ENCODE measurements at regions not wholly inside any gene's neighbourhood (a gene's known extent, or its start where the extent isn't known, plus 50 kb on each side); places are given as distances from the start of the nearest gene placed in this dataset.

DNA sequence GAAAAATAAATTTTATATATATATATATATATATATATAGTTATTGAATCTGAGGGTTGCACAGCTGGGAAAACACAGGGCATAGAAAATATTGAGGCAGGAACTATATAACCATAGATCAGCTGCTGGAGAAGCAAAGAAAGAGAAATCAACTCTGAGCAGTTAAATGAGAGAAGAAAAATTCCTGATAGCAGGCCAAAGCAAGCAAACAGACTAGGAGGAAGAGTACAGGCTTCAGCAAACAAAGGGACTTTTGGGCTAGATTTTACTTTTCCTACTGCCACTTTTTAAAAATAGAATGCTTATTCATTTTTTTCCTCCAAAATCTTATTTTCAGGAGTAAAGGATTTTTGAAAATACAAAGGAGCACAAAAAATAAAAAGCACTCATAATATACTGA is 216.0 kb upstream of the PRKD1 start:
- Histone ChIP-seq H3K9ac (ENCODE audit: low read length) (no peak overlapping the region), H3K27me3 (ENCODE audit: insufficient read depth, low read length) (no peaks in the 10 kb centered on the region), H3K36me3 (ENCODE audit: insufficient read depth, low read length) (no peaks in the 10 kb centered on the region), H4K20me1 (ENCODE audit: insufficient read depth, low read length) (no peaks in the 10 kb centered on the region), H3K4me2 (ENCODE audit: low read length) (no peak overlapping the region), H3K4me3 (ENCODE audit: insufficient read depth, low read depth, low read length) (no peak overlapping the region), H3K9me3 (ENCODE audit: insufficient read depth, low read depth, low read length) (peaks cover 3% of the 10 kb centered on the region), H2AFZ (ENCODE audit: low read depth, low read length) (no peak overlapping the region), H3K4me1 (ENCODE audit: insufficient read depth, low read length) (no peaks in the 10 kb centered on the region), H3K27ac (ENCODE audit: low read depth, low read length) (no peak overlapping the region), H3K79me2 (ENCODE audit: insufficient read depth, low read length) (no peaks in the 10 kb centered on the region)
- H3K4me3 Mint-ChIP-seq (ENCODE audit: unreplicated experiment), result no peak overlapping the region
- peaks cover 13% of the 10 kb centered on the region for H3K9me3 Mint-ChIP-seq (ENCODE audit: unreplicated experiment)
- H3K27me3 Mint-ChIP-seq (ENCODE audit: low read depth, unreplicated experiment), result no peaks in the 10 kb centered on the region
- DNase-seq (ENCODE audit: low read depth), result peak; percentile 40
- no peaks in the 10 kb centered on the region for H3K4me1 Mint-ChIP-seq (ENCODE audit: low read depth, unreplicated experiment)
- TF ChIP-seq, protein P1, sequence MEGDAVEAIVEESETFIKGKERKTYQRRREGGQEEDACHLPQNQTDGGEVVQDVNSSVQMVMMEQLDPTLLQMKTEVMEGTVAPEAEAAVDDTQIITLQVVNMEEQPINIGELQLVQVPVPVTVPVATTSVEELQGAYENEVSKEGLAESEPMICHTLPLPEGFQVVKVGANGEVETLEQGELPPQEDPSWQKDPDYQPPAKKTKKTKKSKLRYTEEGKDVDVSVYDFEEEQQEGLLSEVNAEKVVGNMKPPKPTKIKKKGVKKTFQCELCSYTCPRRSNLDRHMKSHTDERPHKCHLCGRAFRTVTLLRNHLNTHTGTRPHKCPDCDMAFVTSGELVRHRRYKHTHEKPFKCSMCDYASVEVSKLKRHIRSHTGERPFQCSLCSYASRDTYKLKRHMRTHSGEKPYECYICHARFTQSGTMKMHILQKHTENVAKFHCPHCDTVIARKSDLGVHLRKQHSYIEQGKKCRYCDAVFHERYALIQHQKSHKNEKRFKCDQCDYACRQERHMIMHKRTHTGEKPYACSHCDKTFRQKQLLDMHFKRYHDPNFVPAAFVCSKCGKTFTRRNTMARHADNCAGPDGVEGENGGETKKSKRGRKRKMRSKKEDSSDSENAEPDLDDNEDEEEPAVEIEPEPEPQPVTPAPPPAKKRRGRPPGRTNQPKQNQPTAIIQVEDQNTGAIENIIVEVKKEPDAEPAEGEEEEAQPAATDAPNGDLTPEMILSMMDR (IDR thresholded peaks at IDR 0.05; ENCODE audit: insufficient read depth, low read depth, low read length), result no peak
- TF ChIP-seq EZH2 (IDR thresholded peaks at IDR 0.05; ENCODE audit: insufficient read depth, low read length), result no peak
- no peak for FAIRE-seq
- no peaks in the 10 kb centered on the region for H3K36me3 Mint-ChIP-seq (ENCODE audit: low read depth, unreplicated experiment)
- H3K27ac Mint-ChIP-seq (ENCODE audit: unreplicated experiment), result no peak overlapping the region

DNA sequence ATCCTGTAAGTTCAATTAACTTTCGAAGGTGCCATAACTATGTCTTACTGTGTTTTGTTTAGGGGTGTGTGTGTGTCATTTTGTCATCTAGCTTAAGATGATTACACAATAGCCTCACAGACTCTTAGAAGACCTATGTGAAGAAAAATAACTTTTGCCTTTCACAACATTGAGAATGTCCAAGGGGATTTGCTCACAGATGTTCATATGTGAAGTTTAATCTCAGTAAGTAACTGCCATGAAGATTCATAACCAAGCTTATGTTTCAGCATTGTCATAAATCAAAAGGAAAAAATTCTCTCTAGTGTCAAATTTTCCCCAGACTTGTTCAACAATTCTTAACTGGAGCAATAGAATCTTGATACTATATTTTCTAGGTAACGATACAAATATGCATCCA is 226.1 kb upstream of the PRKD1 start:
- DNase-seq (ENCODE audit: low read depth) (no peak), FAIRE-seq (no peak)
- Mint-ChIP-seq H3K27me3 (ENCODE audit: low read depth, unreplicated experiment) (no peaks in the 10 kb centered on the region), H3K36me3 (ENCODE audit: low read depth, unreplicated experiment) (no peaks in the 10 kb centered on the region), H3K4me3 (ENCODE audit: unreplicated experiment) (no peak overlapping the region), H3K27ac (ENCODE audit: unreplicated experiment) (no peak overlapping the region), H3K9me3 (ENCODE audit: unreplicated experiment) (no peaks in the 10 kb centered on the region), H3K4me1 (ENCODE audit: low read depth, unreplicated experiment) (no peaks in the 10 kb centered on the region)
- Histone ChIP-seq H3K9ac (ENCODE audit: low read length) (no peak overlapping the region), H3K4me3 (ENCODE audit: insufficient read depth, low read depth, low read length) (no peak overlapping the region), H3K36me3 (ENCODE audit: insufficient read depth, low read length) (no peaks in the 10 kb centered on the region), H3K79me2 (ENCODE audit: insufficient read depth, low read length) (no peaks in the 10 kb centered on the region), H2AFZ (ENCODE audit: low read depth, low read length) (no peak overlapping the region), H3K4me1 (ENCODE audit: insufficient read depth, low read length) (no peaks in the 10 kb centered on the region), H3K27ac (ENCODE audit: low read depth, low read length) (no peak overlapping the region), H3K27me3 (ENCODE audit: insufficient read depth, low read length) (no peaks in the 10 kb centered on the region), H3K4me2 (ENCODE audit: low read length) (no peak overlapping the region), H3K9me3 (ENCODE audit: insufficient read depth, low read depth, low read length) (no peaks in the 10 kb centered on the region), H4K20me1 (ENCODE audit: insufficient read depth, low read length) (no peaks in the 10 kb centered on the region)
- TF ChIP-seq EZH2 (IDR thresholded peaks at IDR 0.05; ENCODE audit: insufficient read depth, low read length), result no peak
- TF ChIP-seq, protein P1 (IDR thresholded peaks at IDR 0.05; ENCODE audit: insufficient read depth, low read depth, low read length), result no peak

- no peaks in the 10 kb centered on the region for H3K36me3 ChIP-seq (ENCODE audit: insufficient read depth, low read length)
- no peak overlapping the region for H3K27ac ChIP-seq (ENCODE audit: low read depth, low read length)
- no peaks in the 10 kb centered on the region for H3K9me3 Mint-ChIP-seq (ENCODE audit: unreplicated experiment)
- H3K4me3 Mint-ChIP-seq (ENCODE audit: unreplicated experiment), result no peak overlapping the region
- FAIRE-seq (no peak), DNase-seq (ENCODE audit: low read depth) (no peak)
- H3K9ac ChIP-seq (ENCODE audit: low read length), result no peak overlapping the region
- H3K4me1 Mint-ChIP-seq (ENCODE audit: low read depth, unreplicated experiment), result no peaks in the 10 kb centered on the region
- peak overlapping the region; percentile 45 for H2AFZ ChIP-seq (ENCODE audit: low read depth, low read length)
- no peaks in the 10 kb centered on the region for H3K27me3 ChIP-seq (ENCODE audit: insufficient read depth, low read length)
- H3K9me3 ChIP-seq (ENCODE audit: insufficient read depth, low read depth, low read length), result no peaks in the 10 kb centered on the region
- no peak overlapping the region for H3K4me3 ChIP-seq (ENCODE audit: insufficient read depth, low read depth, low read length)
- peak overlapping the region; percentile 32 for H3K4me2 ChIP-seq (ENCODE audit: low read length)
- no peaks in the 10 kb centered on the region for H4K20me1 ChIP-seq (ENCODE audit: insufficient read depth, low read length)
- no peaks in the 10 kb centered on the region for H3K27me3 Mint-ChIP-seq (ENCODE audit: low read depth, unreplicated experiment)
- TF ChIP-seq EZH2 (IDR thresholded peaks at IDR 0.05; ENCODE audit: insufficient read depth, low read length), result no peak
- TF ChIP-seq, protein P1 (IDR thresholded peaks at IDR 0.05; ENCODE audit: insufficient read depth, low read depth, low read length), result no peak
- no peaks in the 10 kb centered on the region for H3K79me2 ChIP-seq (ENCODE audit: insufficient read depth, low read length)
- H3K36me3 Mint-ChIP-seq (ENCODE audit: low read depth, unreplicated experiment), result no peaks in the 10 kb centered on the region
- no peaks in the 10 kb centered on the region for H3K4me1 ChIP-seq (ENCODE audit: insufficient read depth, low read length)
- no peak overlapping the region for H3K27ac Mint-ChIP-seq (ENCODE audit: unreplicated experiment)
Observed at GRCh38 chr14:30156571-30156970, 228.9 kb upstream of the PRKD1 start.

Data from astrocyte (in vitro differentiated cells and primary cell).